CD14-positive monocyte (primary cell): ENCODE measurements at regions not wholly inside any gene's neighbourhood (a gene's known extent, or its start where the extent isn't known, plus 50 kb on each side); places are given as distances from the start of the nearest gene placed in this dataset.

Source experiments
- DNase-seq, 3 donors: peaks; one replicate each; pipeline ENCODE4 v3.0.0-alpha.2; 2011 to 2022
- H2AFZ ChIP-seq: 2 replicates; pipeline ENCODE4 v1.6.0; 2012; ENCODE audit warnings: mild to moderate bottlenecking, low read depth, low read length, inconsistent platforms; ENCODE audit not compliant: insufficient read depth, poor library complexity, severe bottlenecking
- H3K27ac ChIP-seq, 2 donors: 1 replicate in 1 of 2; 2 replicates in 1 of 2; pipeline ENCODE4 v1.5.1; 2012 to 2013; ENCODE audit warnings: low read length in 2 of 2, control low read depth in 1 of 2, inconsistent platforms in 1 of 2, low read depth in 1 of 2, mild to moderate bottlenecking in 1 of 2
- H3K27me3 ChIP-seq, 2 donors: one replicate each; pipeline versions ENCODE4 v1.6.0 to v1.6.1; 2011 to 2013; ENCODE audit warnings: low read length in 2 of 2; ENCODE audit not compliant: control insufficient read depth in 2 of 2, insufficient read depth in 2 of 2
- H3K36me3 ChIP-seq, 2 donors: replicated peaks in 1 of 2; 1 replicate in 1 of 2; 2 replicates in 1 of 2; pipeline versions ENCODE4 v1.5.1 to v1.6.1; 2012 to 2013; ENCODE audit warnings: low read length in 2 of 2, control low read depth in 1 of 2, inconsistent platforms in 1 of 2, mild to moderate bottlenecking in 1 of 2; ENCODE audit not compliant: insufficient read depth in 2 of 2, control insufficient read depth in 1 of 2
- H3K4me1 ChIP-seq, 2 donors: 1 replicate in 1 of 2; 2 replicates in 1 of 2; pipeline versions ENCODE4 v1.5.1 to v1.6.1; 2012 to 2013; ENCODE audit warnings: low read length in 2 of 2, control low read depth in 1 of 2, inconsistent platforms in 1 of 2, mild to moderate bottlenecking in 1 of 2, moderate library complexity in 1 of 2; ENCODE audit not compliant: insufficient read depth in 2 of 2, control insufficient read depth in 1 of 2
- H3K4me2 ChIP-seq: replicated peaks from 2 replicates; pipeline ENCODE3; 2012; ENCODE audit warnings: low read length, moderate library complexity, mild to moderate bottlenecking; ENCODE audit not compliant: poor library complexity, severe bottlenecking; ENCODE audit errors: extremely low read depth
- H3K4me3 ChIP-seq, 3 experiments: fragments of 200-600 bp in 1 of 3; sonication (generic) in 1 of 3; replicated peaks in 1 of 3; 1 replicate in 2 of 3; 2 replicates in 1 of 3; pipeline ENCODE4 v1.5.1; 2011 to 2013; ENCODE audit warnings: low read length in 3 of 3, mild to moderate bottlenecking in 3 of 3, control low read depth in 2 of 3, low read depth in 2 of 3, inconsistent platforms in 1 of 3, moderate library complexity in 1 of 3
- H3K79me2 ChIP-seq: 2 replicates; pipeline ENCODE4 v1.6.0; 2012; ENCODE audit warnings: mild to moderate bottlenecking, control low read depth, inconsistent platforms, low read length, moderate library complexity; ENCODE audit not compliant: insufficient read depth
- H3K9ac ChIP-seq: 2 replicates; pipeline ENCODE4 v1.6.0; 2017; ENCODE audit warnings: low read length, mild to moderate bottlenecking; ENCODE audit not compliant: insufficient read depth, poor library complexity, severe bottlenecking
- H3K9me3 ChIP-seq, 2 donors: replicated peaks in 1 of 2; 1 replicate in 1 of 2; 2 replicates in 1 of 2; pipeline versions ENCODE4 v1.5.1 to v1.6.1; 2012 to 2013; ENCODE audit warnings: low read length in 2 of 2, control low read depth in 1 of 2; ENCODE audit not compliant: control insufficient read depth in 1 of 2, insufficient read depth in 1 of 2
- H4K20me1 ChIP-seq: 2 replicates; pipeline ENCODE4 v1.6.0; 2012; ENCODE audit warnings: mild to moderate bottlenecking, low read length, control low read depth, moderate library complexity; ENCODE audit not compliant: insufficient read depth
- H3K27ac Mint-ChIP-seq, 7 donors: one replicate each; pipeline ENCODE4 v1.8.0; 2020; ENCODE audit warnings: mild to moderate bottlenecking in 7 of 7, mixed read lengths in 7 of 7, moderate library complexity in 6 of 7, inconsistent platforms in 2 of 7
- H3K27me3 Mint-ChIP-seq, 3 donors: one replicate each; pipeline ENCODE4 v1.8.0; 2021 to 2022; ENCODE audit warnings: low read depth in 3 of 3, mild to moderate bottlenecking in 3 of 3, mixed read lengths in 3 of 3, moderate library complexity in 3 of 3, inconsistent platforms in 1 of 3
- H3K36me3 Mint-ChIP-seq, 2 donors: one replicate each; pipeline ENCODE4 v1.8.0; 2020; ENCODE audit warnings: mixed read lengths in 2 of 2, inconsistent platforms in 1 of 2, mild to moderate bottlenecking in 1 of 2
- H3K4me1 Mint-ChIP-seq: one replicate; pipeline ENCODE4 v1.8.0; 2020; ENCODE audit warnings: mild to moderate bottlenecking, mixed read lengths
- H3K4me3 Mint-ChIP-seq, 2 donors: one replicate each; pipeline ENCODE4 v1.8.0; 2020; ENCODE audit warnings: mild to moderate bottlenecking in 2 of 2, mixed read lengths in 2 of 2, moderate library complexity in 1 of 2
- H3K9me3 Mint-ChIP-seq, 7 donors: one replicate each; pipeline ENCODE4 v1.8.0; 2020 to 2022; ENCODE audit warnings: mixed read lengths in 7 of 7, mild to moderate bottlenecking in 6 of 7, moderate library complexity in 6 of 7, inconsistent platforms in 2 of 7
- whole genome bisulfite sequencing: methylation state at CpG from one replicate; pipeline ENCODE4 v1.1.5; 2013; ENCODE audit warnings: missing lambda C conversion rate; ENCODE audit not compliant: insufficient coverage; 5-methylcytosine and 5-hydroxymethylcytosine counted together
- intact Hi-C, 2 donors: fragments of 100-400 bp; cut with micrococcal nuclease; formaldehyde crosslinking; loops; one replicate each; pipeline versions ENCODE4 v1.15.0 to v1.15.1; 2023
- TF ChIP-seq, protein P1 (sequence below): fragments of 200-600 bp; IDR thresholded peaks from one replicate; pipeline ENCODE4 v1.8.0; 2022; ENCODE audit warnings: antibody characterized with exemption, mild to moderate bottlenecking

DNA sequence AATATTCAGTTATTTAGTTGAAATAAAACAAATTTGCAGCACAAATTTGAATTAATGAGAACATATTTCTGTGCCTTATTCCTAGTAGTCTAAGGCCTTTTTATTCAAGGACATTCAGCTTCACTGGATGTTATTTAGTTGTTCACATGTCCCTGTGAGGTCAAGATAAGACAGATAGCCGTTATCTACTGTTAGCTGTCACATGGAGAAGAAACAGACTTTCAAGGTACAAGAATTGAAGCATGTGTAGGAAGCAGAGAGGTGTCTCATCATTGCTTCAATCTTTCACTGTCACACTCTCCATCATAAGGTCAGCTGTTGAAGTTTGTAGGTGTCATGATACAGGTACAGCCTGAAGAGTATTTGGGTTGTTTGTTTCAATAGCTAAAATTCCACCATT, 112.9 kb upstream of the JAG1 start:
- no CpG with 5 or more reads among the region's 1 CpG for WGBS
- intact Hi-C loops: no loop called here

DNA sequence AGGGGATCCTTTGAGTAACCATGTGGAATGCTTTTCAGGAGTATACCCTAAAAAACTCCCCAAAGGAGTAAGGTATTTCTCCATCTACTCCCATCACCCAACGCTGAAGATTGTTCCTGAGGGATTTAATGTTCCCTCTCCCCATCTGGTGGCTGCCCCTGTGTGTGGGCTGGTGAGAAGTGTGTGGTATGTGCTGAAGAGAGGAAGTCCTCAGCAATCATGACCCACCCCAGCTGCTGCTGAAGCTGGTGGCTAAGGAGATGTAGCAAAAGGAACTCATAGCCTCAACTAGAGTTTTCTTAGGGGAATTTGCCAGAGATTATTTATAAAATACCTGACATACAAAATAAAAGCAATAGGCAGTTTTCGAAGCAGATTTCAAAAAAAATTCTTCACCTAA, 114.3 kb upstream of the JAG1 start:
- Mint-ChIP-seq H3K36me3 (no peaks in the 10 kb centered on the region), H3K27me3 (peaks cover 0 to 2% (median 0%) of the 10 kb centered on the region in 3 donors), H3K9me3 (peaks cover 0 to 2% (median 0%) of the 10 kb centered on the region in 7 donors), H3K4me3 (no peak overlapping the region), H3K4me1 (peaks cover 2% of the 10 kb centered on the region), H3K27ac (no peak overlapping the region)
- no peaks in the 10 kb centered on the region for H3K9me3 ChIP-seq
- no peaks in the 10 kb centered on the region for H3K27me3 ChIP-seq
- H3K9ac ChIP-seq: no peak overlapping the region
- no CpG with 5 or more reads among the region's 2 CpGs for WGBS
- DNase-seq: no peak
- TF ChIP-seq, protein P1, sequence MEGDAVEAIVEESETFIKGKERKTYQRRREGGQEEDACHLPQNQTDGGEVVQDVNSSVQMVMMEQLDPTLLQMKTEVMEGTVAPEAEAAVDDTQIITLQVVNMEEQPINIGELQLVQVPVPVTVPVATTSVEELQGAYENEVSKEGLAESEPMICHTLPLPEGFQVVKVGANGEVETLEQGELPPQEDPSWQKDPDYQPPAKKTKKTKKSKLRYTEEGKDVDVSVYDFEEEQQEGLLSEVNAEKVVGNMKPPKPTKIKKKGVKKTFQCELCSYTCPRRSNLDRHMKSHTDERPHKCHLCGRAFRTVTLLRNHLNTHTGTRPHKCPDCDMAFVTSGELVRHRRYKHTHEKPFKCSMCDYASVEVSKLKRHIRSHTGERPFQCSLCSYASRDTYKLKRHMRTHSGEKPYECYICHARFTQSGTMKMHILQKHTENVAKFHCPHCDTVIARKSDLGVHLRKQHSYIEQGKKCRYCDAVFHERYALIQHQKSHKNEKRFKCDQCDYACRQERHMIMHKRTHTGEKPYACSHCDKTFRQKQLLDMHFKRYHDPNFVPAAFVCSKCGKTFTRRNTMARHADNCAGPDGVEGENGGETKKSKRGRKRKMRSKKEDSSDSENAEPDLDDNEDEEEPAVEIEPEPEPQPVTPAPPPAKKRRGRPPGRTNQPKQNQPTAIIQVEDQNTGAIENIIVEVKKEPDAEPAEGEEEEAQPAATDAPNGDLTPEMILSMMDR: no peak
- H3K4me1 ChIP-seq: no peaks in the 10 kb centered on the region
- no peaks in the 10 kb centered on the region for H3K36me3 ChIP-seq
- H2AFZ ChIP-seq: no peak overlapping the region
- H4K20me1 ChIP-seq: no peaks in the 10 kb centered on the region
- intact Hi-C loops: no loop called here
- no peaks in the 10 kb centered on the region for H3K79me2 ChIP-seq
- H3K27ac ChIP-seq: no peak overlapping the region
- no peak overlapping the region for H3K4me2 ChIP-seq
- no peak overlapping the region for H3K4me3 ChIP-seq

More for the DNA sequence above, 112.9 kb upstream of the JAG1 start:
- no peak overlapping the region for H3K4me3 Mint-ChIP-seq
- peaks cover 0 to 4% (median 3%) of the 10 kb centered on the region in 3 donors for H3K27me3 Mint-ChIP-seq
- Histone ChIP-seq H3K27me3 (peaks cover 0 to 2% of the 10 kb centered on the region in 2 donors), H3K4me3 (no peak overlapping the region), H2AFZ (no peak overlapping the region), H3K36me3 (no peaks in the 10 kb centered on the region), H3K9ac (no peak overlapping the region), H3K27ac (no peak overlapping the region), H4K20me1 (no peaks in the 10 kb centered on the region), H3K79me2 (no peaks in the 10 kb centered on the region), H3K9me3 (no peaks in the 10 kb centered on the region), H3K4me1 (no peaks in the 10 kb centered on the region), H3K4me2 (no peak overlapping the region)
- peaks cover 0 to 2% (median 0%) of the 10 kb centered on the region in 7 donors for H3K9me3 Mint-ChIP-seq
- no peaks in the 10 kb centered on the region for H3K36me3 Mint-ChIP-seq
- no peak overlapping the region for H3K27ac Mint-ChIP-seq
- H3K4me1 Mint-ChIP-seq: peaks cover 2% of the 10 kb centered on the region
- DNase-seq: no peak
- TF ChIP-seq, protein P1: no peak
